Endothelial cell of umbilical vein (primary cell): ENCODE measurements at regions not wholly inside any gene's neighbourhood (a gene's known extent, or its start where the extent isn't known, plus 50 kb on each side); places are given as distances from the start of the nearest gene placed in this dataset.

Experiments
- BruUV-seq: library from RNA; stranded (reverse); fragments of 400-500 nt; replicated peaks from 2 replicates; lab custom pipeline; 2021; lab: Mats Ljungman, UMichigan
- CTCF ChIA-PET: fragments of 300-600, 350-600 bp; sonication (Branson Sonifier 250); formaldehyde crosslinking; loops from one replicate; lab custom pipeline; 2021; ENCODE audit warnings: antibody characterized with exemption, inconsistent platforms; lab: Charles Lee
- POLR2A ChIA-PET: fragments of 300-600, 350-600 bp; sonication (Branson Sonifier 250); formaldehyde crosslinking; loops from one replicate; lab custom pipeline; 2021; ENCODE audit warnings: antibody characterized with exemption, inconsistent platforms; lab: Charles Lee
- DNase-seq: peaks from one replicate; pipeline ENCODE4 v3.0.0-alpha.2; 2011; ENCODE audit warnings: low read depth, low spot score
- FAIRE-seq: peaks from 2 replicates; lab custom pipeline; 2011; peaks lifted over from hg19 to GRCh38; lab: Jason Lieb, UNC
- H2AFZ ChIP-seq: 2 replicates; pipeline ENCODE4 v1.6.0; 2012; ENCODE audit warnings: low read depth, low read length, control low read depth, inconsistent platforms
- H3K27ac ChIP-seq: 2 replicates; pipeline ENCODE4 v1.5.1; 2011; ENCODE audit warnings: low read depth, mild to moderate bottlenecking, control low read depth, low read length, moderate library complexity; ENCODE audit not compliant: insufficient read depth
- H3K27me3 ChIP-seq, 2 experiments: 2 replicates each; pipeline versions ENCODE4 v1.6.0 to v1.6.1; 2011; ENCODE audit warnings: low read length in 2 of 2, mixed read lengths in 1 of 2; ENCODE audit not compliant: control insufficient read depth in 2 of 2, insufficient read depth in 2 of 2
- H3K36me3 ChIP-seq, 2 experiments: 2 replicates in 1 of 2; 3 replicates in 1 of 2; pipeline ENCODE4 v1.5.1; 2011; ENCODE audit warnings: low read length in 2 of 2, mild to moderate bottlenecking in 1 of 2, moderate library complexity in 1 of 2; ENCODE audit not compliant: control insufficient read depth in 2 of 2, insufficient read depth in 2 of 2; ENCODE audit errors: extremely low read depth in 1 of 2
- H3K4me1 ChIP-seq: 3 replicates; pipeline ENCODE4 v1.5.1; 2011; ENCODE audit warnings: mild to moderate bottlenecking, low read length; ENCODE audit not compliant: control insufficient read depth, insufficient read depth; ENCODE audit errors: extremely low read depth
- H3K4me2 ChIP-seq: 2 replicates; pipeline ENCODE4 v1.6.1; 2011; ENCODE audit warnings: low read length, control low read depth, mixed read lengths; ENCODE audit not compliant: insufficient read depth
- H3K4me3 ChIP-seq, 3 experiments: fragments of 200-600 bp in 1 of 3; sonication (generic), shearing (Covaris generic) in 1 of 3; replicated peaks in 1 of 3; 2 replicates each; pipeline ENCODE4 v1.5.1; 2011 to 2016; ENCODE audit warnings: control low read depth in 3 of 3, low read length in 3 of 3, mild to moderate bottlenecking in 2 of 3, inconsistent platforms in 1 of 3, low read depth in 1 of 3, moderate library complexity in 1 of 3; ENCODE audit not compliant: insufficient read depth in 1 of 3
- H3K79me2 ChIP-seq: 2 replicates; pipeline ENCODE4 v1.6.0; 2012; ENCODE audit warnings: low read length, inconsistent platforms; ENCODE audit not compliant: control insufficient read depth, insufficient read depth
- H3K9ac ChIP-seq: replicated peaks from 2 replicates; pipeline ENCODE3; 2011; ENCODE audit warnings: low read length, control low read depth; ENCODE audit not compliant: insufficient read depth; ENCODE audit errors: extremely low read depth
- H3K9me1 ChIP-seq: replicated peaks from 3 replicates; pipeline ENCODE4 v1.6.0; 2011; ENCODE audit warnings: mild to moderate bottlenecking, low read length; ENCODE audit not compliant: control insufficient read depth, insufficient read depth; ENCODE audit errors: extremely low read depth
- H3K9me3 ChIP-seq: replicated peaks from 2 replicates; pipeline ENCODE4 v1.5.1; 2012; ENCODE audit warnings: low read length, inconsistent platforms; ENCODE audit not compliant: control insufficient read depth, insufficient read depth
- H4K20me1 ChIP-seq: replicated peaks from 2 replicates; pipeline ENCODE3; 2011; ENCODE audit warnings: mild to moderate bottlenecking, low read length; ENCODE audit not compliant: control insufficient read depth, insufficient read depth; ENCODE audit errors: extremely low read depth
- CTCF ChIP-seq, 2 donors: IDR thresholded peaks; 1 replicate in 1 of 2; 2 replicates in 1 of 2; pipeline ENCODE4 v1.5.1; 2011; ENCODE audit warnings: low read length in 2 of 2, mild to moderate bottlenecking in 2 of 2, moderate library complexity in 2 of 2, control low read depth in 1 of 2, inconsistent platforms in 1 of 2, low read depth in 1 of 2; ENCODE audit not compliant: insufficient read depth in 1 of 2; ENCODE audit errors: extremely low read depth in 1 of 2
- EZH2 ChIP-seq: IDR thresholded peaks from 2 replicates; pipeline ENCODE4 v1.6.1; 2012; ENCODE audit warnings: borderline replicate concordance, low read depth, mild to moderate bottlenecking, moderate library complexity, low read length, inconsistent platforms; ENCODE audit not compliant: severe bottlenecking
- FOS ChIP-seq: IDR thresholded peaks from 2 replicates; pipeline ENCODE4 v1.6.1; 2011; ENCODE audit warnings: mild to moderate bottlenecking, low read length, moderate library complexity, borderline replicate concordance; ENCODE audit not compliant: insufficient read depth
- GATA2 ChIP-seq: IDR thresholded peaks from 2 replicates; pipeline ENCODE4 v1.7.0; 2011; ENCODE audit warnings: low read depth, mild to moderate bottlenecking, moderate library complexity, mixed read lengths, low read length; ENCODE audit not compliant: insufficient read length, insufficient read depth
- JUN ChIP-seq: IDR thresholded peaks from 2 replicates; pipeline ENCODE4 v1.6.1; 2011; ENCODE audit warnings: borderline replicate concordance, low read depth; ENCODE audit not compliant: insufficient read length, insufficient read depth
- MAX ChIP-seq: IDR thresholded peaks from 2 replicates; pipeline ENCODE4 v1.6.1; 2011; ENCODE audit not compliant: insufficient read depth, insufficient read length
- MYC ChIP-seq: IDR thresholded peaks from one replicate; pipeline ENCODE4 v1.6.1; 2011; ENCODE audit warnings: mild to moderate bottlenecking, low read depth, low read length
- POLR2A ChIP-seq: IDR thresholded peaks from 2 replicates; pipeline ENCODE4 v1.6.1; 2012; ENCODE audit warnings: low read depth, mild to moderate bottlenecking, control low read depth, low read length
- POLR2AphosphoS5 ChIP-seq: IDR thresholded peaks from 2 replicates; pipeline ENCODE4 v1.6.1; 2012; ENCODE audit warnings: low read depth, mild to moderate bottlenecking, control low read depth, low read length, moderate library complexity; ENCODE audit not compliant: insufficient read depth
- dilution Hi-C: fragments of 300-500 bp; cut with MboI; formaldehyde crosslinking; loops from one replicate; pipeline ENCODE4 v1.15.0; 2019; ENCODE audit warnings: low sequenced_read_pairs; ENCODE audit not compliant: extremely low pct_ligation_motif_present
- intact Hi-C: fragments of 100-400 bp; cut with micrococcal nuclease; formaldehyde crosslinking; loops from one replicate; pipeline ENCODE4 v1.10.0; 2022

GRCh38 chr11:15617126-15617525 lies 502.4 kb downstream of the INSC start:
- H3K9me1 ChIP-seq = no peaks in the 10 kb centered on the region
- H3K27ac ChIP-seq = no peak overlapping the region
- no peak overlapping the region for H2AFZ ChIP-seq
- H3K9me3 ChIP-seq = no peaks in the 10 kb centered on the region
- no peak for DNase-seq
- dilution Hi-C loops = no loop called here
- no TSS peak for BruUV-seq
- ChIA-PET POLR2A (no interaction called here), CTCF (no interaction called here)
- H3K36me3 ChIP-seq = no peaks in the 10 kb centered on the region
- intact Hi-C loops = no loop called here
- no peak overlapping the region for H3K4me2 ChIP-seq
- H4K20me1 ChIP-seq = no peaks in the 10 kb centered on the region
- no peaks in the 10 kb centered on the region for H3K27me3 ChIP-seq
- H3K79me2 ChIP-seq = no peaks in the 10 kb centered on the region
- no peak for FAIRE-seq
- H3K4me3 ChIP-seq = no peak overlapping the region
- no peak overlapping the region for H3K9ac ChIP-seq
- H3K4me1 ChIP-seq = no peaks in the 10 kb centered on the region
- TF ChIP-seq MAX (no peak), EZH2 (no peak), MYC (no peak), FOS (no peak), POLR2AphosphoS5 (no peak), POLR2A (no peak), JUN (no peak), GATA2 (no peak), CTCF (IDR thresholded peaks at IDR 0.05; ENCODE audit: extremely low read depth in 1 of 2, insufficient read depth in 1 of 2, low read depth in 1 of 2, low read length in 2 of 2) (no peak)
